ENCODE measurements at regions not wholly inside any gene's neighbourhood (a gene's known extent, or its start where the extent isn't known, plus 50 kb on each side); places are given as distances from the start of the nearest gene placed in this dataset.

GRCh38 chr20:48433178-48433577 lies 394.6 kb downstream of the PREX1 start:
- DNase-seq = no peak

GRCh38 chr20:48432494-48432832 lies 395.3 kb downstream of the PREX1 start:
- DNase-seq = no peak

GRCh38 chr20:48431653-48432493 lies 395.9 kb downstream of the PREX1 start:
- DNase-seq = no peak

GRCh38 chr20:48426630-48427029 lies 401.2 kb downstream of the PREX1 start:
- no peak for DNase-seq

GRCh38 chr20:48425817-48426612 lies 401.8 kb downstream of the PREX1 start:
- DNase-seq = no peak

- no peak for DNase-seq
Observed at GRCh38 chr20:48425321-48425720, 402.5 kb downstream of the PREX1 start.

- DNase-seq = no peak
Observed at GRCh38 chr20:48422242-48422960, 405.4 kb downstream of the PREX1 start.

- no peak for DNase-seq
Observed at GRCh38 chr20:48421547-48421946, 406.3 kb downstream of the PREX1 start.

GRCh38 chr20:48420176-48420575 lies 407.6 kb downstream of the PREX1 start:
- DNase-seq = no peak

- no peak for DNase-seq
Observed at GRCh38 chr20:48419173-48419572, 408.6 kb downstream of the PREX1 start.

GRCh38 chr20:48416002-48416401 lies 411.8 kb downstream of the PREX1 start:
- no peak for DNase-seq

GRCh38 chr20:48414786-48415185 lies 413.0 kb downstream of the PREX1 start:
- DNase-seq = no peak

GRCh38 chr20:48411919-48412522 lies 415.8 kb downstream of the PREX1 start:
- no peak for DNase-seq

GRCh38 chr20:48411245-48411644 lies 416.6 kb downstream of the PREX1 start:
- DNase-seq = no peak

GRCh38 chr20:48409055-48409615 lies 418.7 kb downstream of the PREX1 start:
- no peak for DNase-seq

GRCh38 chr20:48407710-48408109 lies 420.1 kb downstream of the PREX1 start:
- no peak for DNase-seq

- DNase-seq = no peak
Observed at GRCh38 chr20:48406912-48407340, 420.9 kb downstream of the PREX1 start.

- no peak for DNase-seq
Observed at GRCh38 chr20:48406498-48406897, 421.3 kb downstream of the PREX1 start.

- DNase-seq = no peak
Observed at GRCh38 chr20:48405909-48406308, 421.9 kb downstream of the PREX1 start.

GRCh38 chr20:48404598-48404997 lies 423.2 kb downstream of the PREX1 start:
- no peak for DNase-seq

GRCh38 chr20:48403167-48403761 lies 424.5 kb downstream of the PREX1 start:
- no peak for DNase-seq

GRCh38 chr20:48401359-48401758 lies 426.4 kb downstream of the PREX1 start:
- DNase-seq = no peak
